Nephron (organoid): ENCODE measurements at regions not wholly inside any gene's neighbourhood (a gene's known extent, or its start where the extent isn't known, plus 50 kb on each side); places are given as distances from the start of the nearest gene placed in this dataset.
A peak's percentile ranks its signal among the peaks of the same experiment; 100 is the strongest.

ENCODE experiments used
- H3K27ac Mint-ChIP-seq, 3 experiments: 2 replicates each; pipeline ENCODE4 v1.8.0; 2020; ENCODE audit warnings: mixed read lengths in 3 of 3, mild to moderate bottlenecking in 2 of 3, moderate library complexity in 1 of 3
- H3K27me3 Mint-ChIP-seq: 2 replicates; pipeline ENCODE4 v1.8.0; 2021; ENCODE audit warnings: low read depth, mild to moderate bottlenecking, moderate library complexity, mixed read lengths
- H3K36me3 Mint-ChIP-seq: 2 replicates; pipeline ENCODE4 v1.8.0; 2020; ENCODE audit warnings: low read depth, mixed read lengths
- H3K4me1 Mint-ChIP-seq: 2 replicates; pipeline ENCODE4 v1.8.0; 2020; ENCODE audit warnings: mixed read lengths
- H3K4me3 Mint-ChIP-seq, 3 experiments: 2 replicates each; pipeline ENCODE4 v1.8.0; 2020; ENCODE audit warnings: mild to moderate bottlenecking in 3 of 3, mixed read lengths in 3 of 3, moderate library complexity in 2 of 3
- H3K9me3 Mint-ChIP-seq: 2 replicates; pipeline ENCODE4 v1.8.0; 2020; ENCODE audit warnings: mixed read lengths
- TF ChIP-seq, protein P1 (sequence below), 3 experiments: fragments of 200-600 bp; sonication (generic); IDR thresholded peaks; one replicate each; pipeline ENCODE4 v1.5.0; 2021; ENCODE audit warnings: antibody characterized with exemption in 3 of 3; ENCODE audit not compliant: unreplicated experiment in 3 of 3

DNA sequence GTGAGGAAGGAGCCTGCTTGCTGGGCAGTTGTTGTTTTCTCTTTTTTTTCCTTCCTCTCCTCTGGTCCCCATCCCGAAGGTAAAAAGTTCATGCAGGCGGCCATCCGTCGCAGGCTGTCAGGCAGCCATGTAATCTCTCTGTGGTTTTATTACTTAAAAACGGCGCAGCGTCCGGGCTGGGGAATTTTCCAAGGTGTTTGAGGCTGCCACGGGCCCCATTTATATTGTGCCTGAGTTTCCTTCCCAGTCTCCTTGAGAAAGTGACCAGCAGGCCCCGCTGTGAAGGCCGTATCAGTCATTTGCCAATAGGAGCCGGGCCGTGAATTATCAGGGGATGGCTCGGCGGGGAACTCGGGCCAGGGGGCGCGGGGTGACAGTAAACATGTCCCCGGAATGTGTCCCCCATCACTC is 289.7 kb downstream of the PBX3 start:
- Mint-ChIP-seq H3K9me3 (peaks cover 7% of the 10 kb centered on the region), H3K36me3 (no peaks in the 10 kb centered on the region), H3K27ac (peak overlapping the region; percentile 40 to 67 (median 57)), H3K4me3 (peak overlapping the region; percentile 5 to 50 (median 35)), H3K27me3 (peaks cover 33% of the 10 kb centered on the region), H3K4me1 (peaks cover 10% of the 10 kb centered on the region)
- TF ChIP-seq, protein P1, sequence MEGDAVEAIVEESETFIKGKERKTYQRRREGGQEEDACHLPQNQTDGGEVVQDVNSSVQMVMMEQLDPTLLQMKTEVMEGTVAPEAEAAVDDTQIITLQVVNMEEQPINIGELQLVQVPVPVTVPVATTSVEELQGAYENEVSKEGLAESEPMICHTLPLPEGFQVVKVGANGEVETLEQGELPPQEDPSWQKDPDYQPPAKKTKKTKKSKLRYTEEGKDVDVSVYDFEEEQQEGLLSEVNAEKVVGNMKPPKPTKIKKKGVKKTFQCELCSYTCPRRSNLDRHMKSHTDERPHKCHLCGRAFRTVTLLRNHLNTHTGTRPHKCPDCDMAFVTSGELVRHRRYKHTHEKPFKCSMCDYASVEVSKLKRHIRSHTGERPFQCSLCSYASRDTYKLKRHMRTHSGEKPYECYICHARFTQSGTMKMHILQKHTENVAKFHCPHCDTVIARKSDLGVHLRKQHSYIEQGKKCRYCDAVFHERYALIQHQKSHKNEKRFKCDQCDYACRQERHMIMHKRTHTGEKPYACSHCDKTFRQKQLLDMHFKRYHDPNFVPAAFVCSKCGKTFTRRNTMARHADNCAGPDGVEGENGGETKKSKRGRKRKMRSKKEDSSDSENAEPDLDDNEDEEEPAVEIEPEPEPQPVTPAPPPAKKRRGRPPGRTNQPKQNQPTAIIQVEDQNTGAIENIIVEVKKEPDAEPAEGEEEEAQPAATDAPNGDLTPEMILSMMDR (IDR thresholded peaks at IDR 0.05; ENCODE audit: unreplicated experiment in 3 of 3): no peak

GRCh38 chr9:126038790-126039189 is 287.8 kb upstream of the MVB12B start:
- H3K4me3 Mint-ChIP-seq: no peak overlapping the region
- TF ChIP-seq, protein P1 (IDR thresholded peaks at IDR 0.05; ENCODE audit: unreplicated experiment in 3 of 3): no peak
- H3K27me3 Mint-ChIP-seq: peaks cover 24% of the 10 kb centered on the region
- peaks cover 23% of the 10 kb centered on the region for H3K9me3 Mint-ChIP-seq
- no peak overlapping the region for H3K27ac Mint-ChIP-seq
- H3K4me1 Mint-ChIP-seq: peaks cover 10% of the 10 kb centered on the region
- H3K36me3 Mint-ChIP-seq: no peaks in the 10 kb centered on the region

DNA sequence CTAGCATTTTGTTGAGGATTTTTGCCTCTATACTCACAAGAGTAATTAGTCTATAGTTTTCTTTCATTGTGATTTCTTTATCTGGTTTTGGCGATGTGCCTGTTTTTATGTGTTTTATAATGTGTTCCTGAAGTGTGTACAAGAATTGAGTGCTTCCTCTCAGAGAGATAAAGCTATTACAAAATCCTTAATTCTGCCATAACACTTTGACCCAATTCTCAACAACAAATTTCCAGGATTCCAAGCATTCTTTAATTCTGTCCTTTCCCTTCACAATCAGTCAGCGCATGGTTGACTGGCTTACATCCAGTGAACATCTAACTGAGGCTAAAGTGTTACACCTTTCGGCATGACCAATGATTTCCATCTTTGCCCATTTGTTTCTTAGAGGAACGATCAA is 282.9 kb upstream of the MVB12B start:
- peaks cover 27% of the 10 kb centered on the region for H3K27me3 Mint-ChIP-seq
- H3K4me1 Mint-ChIP-seq: no peaks in the 10 kb centered on the region
- peaks cover 43% of the 10 kb centered on the region for H3K9me3 Mint-ChIP-seq
- no peak overlapping the region for H3K4me3 Mint-ChIP-seq
- no peaks in the 10 kb centered on the region for H3K36me3 Mint-ChIP-seq
- H3K27ac Mint-ChIP-seq: no peak overlapping the region
- TF ChIP-seq, protein P1 (IDR thresholded peaks at IDR 0.05; ENCODE audit: unreplicated experiment in 3 of 3): no peak

GRCh38 chr9:126049088-126049487 is 277.5 kb upstream of the MVB12B start:
- Mint-ChIP-seq H3K4me3 (no peak overlapping the region), H3K9me3 (peaks cover 18% of the 10 kb centered on the region), H3K27ac (no peak overlapping the region), H3K36me3 (no peaks in the 10 kb centered on the region), H3K4me1 (no peaks in the 10 kb centered on the region), H3K27me3 (peaks cover 39% of the 10 kb centered on the region)
- TF ChIP-seq, protein P1 (IDR thresholded peaks at IDR 0.05; ENCODE audit: unreplicated experiment in 3 of 3): no peak

- no peak overlapping the region for H3K4me3 Mint-ChIP-seq
- peaks cover 36% of the 10 kb centered on the region for H3K27me3 Mint-ChIP-seq
- no peak overlapping the region for H3K27ac Mint-ChIP-seq
- H3K9me3 Mint-ChIP-seq: peaks cover 10% of the 10 kb centered on the region
- no peaks in the 10 kb centered on the region for H3K4me1 Mint-ChIP-seq
- H3K36me3 Mint-ChIP-seq: no peaks in the 10 kb centered on the region
- TF ChIP-seq, protein P1 (IDR thresholded peaks at IDR 0.05; ENCODE audit: unreplicated experiment in 3 of 3): no peak
These were observed 276.6 kb upstream of the MVB12B start for GRCh38 chr9:126049896-126050604.

DNA sequence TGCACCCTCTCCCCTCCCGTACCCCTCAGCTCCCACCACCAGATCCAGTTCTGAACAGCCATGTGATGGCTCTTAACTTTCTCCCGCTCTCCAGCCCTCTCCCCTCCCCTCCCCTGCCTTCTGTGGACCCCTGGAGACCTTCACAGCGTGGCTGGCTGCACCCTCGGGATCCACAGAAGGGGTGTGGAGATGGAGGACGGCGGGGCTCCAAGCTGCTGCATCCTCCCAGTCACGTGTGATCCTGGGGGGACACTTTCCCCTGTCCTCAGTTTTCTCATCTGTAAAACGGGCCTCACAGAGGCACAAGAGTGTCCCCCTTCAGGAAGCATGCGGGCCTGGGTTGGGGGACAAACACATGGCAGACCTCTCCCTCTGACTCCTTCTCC is 276.0 kb upstream of the MVB12B start:
- Mint-ChIP-seq H3K4me3 (no peak overlapping the region), H3K36me3 (no peaks in the 10 kb centered on the region), H3K27ac (no peak overlapping the region), H3K4me1 (no peaks in the 10 kb centered on the region), H3K27me3 (peaks cover 35% of the 10 kb centered on the region), H3K9me3 (peaks cover 9% of the 10 kb centered on the region)
- TF ChIP-seq, protein P1 (IDR thresholded peaks at IDR 0.05; ENCODE audit: unreplicated experiment in 3 of 3): no peak
